IMR-90 (cell line): ENCODE measurements at regions not wholly inside any gene's neighbourhood (a gene's known extent, or its start where the extent isn't known, plus 50 kb on each side); places are given as distances from the start of the nearest gene placed in this dataset.

Source experiments
- ATAC-seq: fragments of 200-7000 bp; cut with Tn5 transposase; 2 replicates; pipeline ENCODE4 v1.9.1; 2020; ENCODE audit warnings: low read depth, mild to moderate bottlenecking, moderate library complexity
- BruUV-seq: library from RNA; stranded (reverse); fragments of 400-500 nt; replicated peaks from 2 replicates; lab custom pipeline; 2021; lab: Mats Ljungman, UMichigan
- CTCF ChIA-PET: fragments of 300-600 bp; formaldehyde crosslinking; extraction: SDS; loops from one replicate; lab custom pipeline; 2021; ENCODE audit warnings: antibody characterized with exemption; lab: Yijun Ruan, JAX
- POLR2A ChIA-PET: fragments of 300-600 bp; sonication (Branson Sonifier 250); formaldehyde crosslinking; loops from one replicate; lab custom pipeline; 2022; ENCODE audit warnings: antibody characterized with exemption; ENCODE audit not compliant: unreplicated experiment; lab: Charles Lee
- DNase-seq: peaks from one replicate; pipeline ENCODE4 v3.0.0; 2013
- H2AFZ ChIP-seq: replicated peaks from 2 replicates; pipeline ENCODE3; 2013; ENCODE audit warnings: low read length, mild to moderate bottlenecking; ENCODE audit not compliant: poor library complexity
- H2AK5ac ChIP-seq: 2 replicates; pipeline ENCODE4 v1.6.1; 2013; ENCODE audit warnings: low read depth, low read length, inconsistent platforms
- H2AK9ac ChIP-seq: replicated peaks from 2 replicates; pipeline ENCODE3; 2013; ENCODE audit warnings: mild to moderate bottlenecking, low read depth, low read length, moderate library complexity; ENCODE audit not compliant: poor library complexity
- H2BK120ac ChIP-seq: 2 replicates; pipeline ENCODE4 v1.6.1; 2013; ENCODE audit warnings: low read depth, low read length, inconsistent platforms
- H2BK15ac ChIP-seq: 3 replicates; pipeline ENCODE4 v1.6.1; 2013; ENCODE audit warnings: low read depth, low read length, inconsistent platforms
- H2BK20ac ChIP-seq: 2 replicates; pipeline ENCODE4 v1.6.1; 2013; ENCODE audit warnings: low read depth, mild to moderate bottlenecking, inconsistent platforms, low read length, moderate library complexity
- H2BK5ac ChIP-seq: 2 replicates; pipeline ENCODE4 v1.6.1; 2013; ENCODE audit warnings: mild to moderate bottlenecking, low read depth, low read length, inconsistent platforms; ENCODE audit not compliant: poor library complexity, severe bottlenecking
- H3K14ac ChIP-seq: replicated peaks from 2 replicates; pipeline ENCODE4 v1.6.1; 2013; ENCODE audit warnings: low read depth, low read length, inconsistent platforms
- H3K18ac ChIP-seq: 2 replicates; pipeline ENCODE4 v1.6.1; 2013; ENCODE audit warnings: low read depth, low read length, control low read depth
- H3K23ac ChIP-seq: 2 replicates; pipeline ENCODE4 v1.6.1; 2013; ENCODE audit warnings: low read depth, low read length, inconsistent platforms
- H3K27ac ChIP-seq: 2 replicates; pipeline ENCODE4 v1.5.1; 2013; ENCODE audit warnings: mild to moderate bottlenecking, control low read depth, low read length; ENCODE audit not compliant: insufficient read depth
- H3K27me3 ChIP-seq: 2 replicates; pipeline ENCODE4 v1.6.1; 2013; ENCODE audit warnings: low read length; ENCODE audit not compliant: control insufficient read depth, insufficient read depth
- H3K36me3 ChIP-seq: 2 replicates; pipeline ENCODE4 v1.6.1; 2013; ENCODE audit warnings: low read length, mixed read lengths; ENCODE audit not compliant: control insufficient read depth, insufficient read depth
- H3K4ac ChIP-seq: 2 replicates; pipeline ENCODE4 v1.6.1; 2013; ENCODE audit warnings: low read depth, low read length, inconsistent platforms
- H3K4me1 ChIP-seq: 2 replicates; pipeline ENCODE4 v1.6.1; 2013; ENCODE audit warnings: low read length, mixed read lengths; ENCODE audit not compliant: control insufficient read depth, insufficient read depth
- H3K4me2 ChIP-seq: 2 replicates; pipeline ENCODE4 v1.6.1; 2013; ENCODE audit warnings: low read depth, mild to moderate bottlenecking, control low read depth, low read length, moderate library complexity
- H3K4me3 ChIP-seq: 2 replicates; pipeline ENCODE4 v1.5.1; 2013; ENCODE audit warnings: low read depth, mild to moderate bottlenecking, control low read depth, low read length, moderate library complexity; ENCODE audit not compliant: insufficient read depth
- H3K56ac ChIP-seq: 2 replicates; pipeline ENCODE4 v1.6.1; 2013; ENCODE audit warnings: low read length, inconsistent platforms; ENCODE audit not compliant: insufficient read depth; ENCODE audit errors: extremely low read depth
- H3K79me1 ChIP-seq, 2 experiments: 2 replicates each; pipeline ENCODE4 v1.6.1; 2013; ENCODE audit warnings: low read length in 2 of 2, inconsistent platforms in 1 of 2, low read depth in 1 of 2
- H3K9ac ChIP-seq: 2 replicates; pipeline ENCODE4 v1.6.1; 2013; ENCODE audit warnings: low read depth, low read length, control low read depth
- H3K9me1 ChIP-seq: 2 replicates; pipeline ENCODE4 v1.6.1; 2013; ENCODE audit warnings: low read length, inconsistent platforms; ENCODE audit not compliant: insufficient read depth
- H3K9me3 ChIP-seq: 2 replicates; pipeline ENCODE4 v1.6.1; 2013; ENCODE audit warnings: low read length; ENCODE audit not compliant: control insufficient read depth, insufficient read depth
- H4K20me1 ChIP-seq: 2 replicates; pipeline ENCODE4 v1.6.1; 2013; ENCODE audit warnings: low read length, inconsistent platforms; ENCODE audit not compliant: insufficient read depth
- H4K5ac ChIP-seq: 2 replicates; pipeline ENCODE4 v1.6.1; 2013; ENCODE audit warnings: mild to moderate bottlenecking, low read depth, low read length, control low read depth
- H4K8ac ChIP-seq, 2 experiments: 2 replicates each; pipeline ENCODE4 v1.6.1; 2013; ENCODE audit warnings: low read depth in 2 of 2, low read length in 2 of 2, control low read depth in 1 of 2, inconsistent platforms in 1 of 2
- H4K91ac ChIP-seq: 2 replicates; pipeline ENCODE4 v1.6.1; 2013; ENCODE audit warnings: low read depth, low read length, inconsistent platforms; ENCODE audit not compliant: insufficient read depth
- BHLHE40 ChIP-seq: fragments of 150-350 bp; IDR thresholded peaks from 2 replicates; pipeline ENCODE4 v1.6.1; 2016; ENCODE audit warnings: mild to moderate bottlenecking, low read depth, low read length
- CEBPB ChIP-seq: IDR thresholded peaks from 2 replicates; pipeline ENCODE4 v1.6.1; 2012; ENCODE audit warnings: low read depth, low read length, improper control_type of control experiment
- CHD1 ChIP-seq: IDR thresholded peaks from 2 replicates; pipeline ENCODE4 v1.6.1; 2012; ENCODE audit warnings: low read depth, low read length, improper control_type of control experiment
- FOS ChIP-seq: fragments of 150-350 bp; IDR thresholded peaks from 2 replicates; pipeline ENCODE4 v1.6.1; 2016; ENCODE audit warnings: low read depth, low read length
- MAZ ChIP-seq: IDR thresholded peaks from 2 replicates; pipeline ENCODE4 v1.6.1; 2012; ENCODE audit warnings: low read depth, mild to moderate bottlenecking, low read length, improper control_type of control experiment, moderate library complexity, borderline replicate concordance
- MXI1 ChIP-seq: IDR thresholded peaks from 2 replicates; pipeline ENCODE4 v1.6.1; 2012; ENCODE audit warnings: low read depth, mild to moderate bottlenecking, low read length, moderate library complexity, borderline replicate concordance
- NFE2L2 ChIP-seq: fragments of 150-350 bp; IDR thresholded peaks from 2 replicates; pipeline ENCODE4 v1.6.1; 2016; ENCODE audit warnings: low read depth, mild to moderate bottlenecking, low read length
- POLR2A ChIP-seq: IDR thresholded peaks from 2 replicates; pipeline ENCODE4 v1.6.1; 2012; ENCODE audit warnings: mild to moderate bottlenecking, low read depth, low read length
- RAD21 ChIP-seq: IDR thresholded peaks from 2 replicates; pipeline ENCODE4 v1.6.1; 2012; ENCODE audit warnings: low read length, improper control_type of control experiment
- RCOR1 ChIP-seq: IDR thresholded peaks from 2 replicates; pipeline ENCODE4 v1.6.1; 2012; ENCODE audit warnings: mild to moderate bottlenecking, low read length, improper control_type of control experiment; ENCODE audit not compliant: insufficient replicate concordance
- RFX5 ChIP-seq: IDR thresholded peaks from 2 replicates; pipeline ENCODE4 v1.8.0; 2012; ENCODE audit warnings: low read depth, mild to moderate bottlenecking, low read length, moderate library complexity
- SMC3 ChIP-seq: fragments of 150-350 bp; IDR thresholded peaks from 2 replicates; pipeline ENCODE4 v1.6.1; 2016; ENCODE audit warnings: low read depth, mild to moderate bottlenecking, antibody characterized with exemption, low read length, moderate library complexity
- WGBS, 2 experiments: methylation state at CpG; one replicate each; pipeline versions ENCODE4 v1.1.5 to v1.1.7; 2013; ENCODE audit warnings: missing lambda C conversion rate in 2 of 2; ENCODE audit not compliant: insufficient read length in 1 of 2; ENCODE audit errors: extremely low coverage in 2 of 2; 5-methylcytosine and 5-hydroxymethylcytosine counted together
- dilution Hi-C: fragments of 300-500 bp; cut with HindIII; formaldehyde crosslinking; loops from one replicate; pipeline ENCODE4 v1.14.3; 2018; ENCODE audit warnings: low sequenced_read_pairs; ENCODE audit not compliant: unreplicated experiment
- in situ Hi-C: fragments of 300-500 bp; cut with MboI; formaldehyde crosslinking; loops from 3 replicates; pipeline ENCODE4 v1.14.3; 2019; ENCODE audit warnings: low sequenced_read_pairs, inconsistent platforms, mixed read lengths
- intact Hi-C: fragments of 100-400 bp; cut with micrococcal nuclease; formaldehyde crosslinking; loops from 2 replicates; pipeline ENCODE4 v1.10.0; 2022
- TF ChIP-seq, protein P1 (sequence below): fragments of 150-350 bp; IDR thresholded peaks from 2 replicates; pipeline ENCODE4 v1.6.1; 2017; ENCODE audit warnings: mild to moderate bottlenecking, antibody characterized with exemption, low read length, low read depth
- TF ChIP-seq, protein P2 (sequence below): fragments of 150-350 bp; IDR thresholded peaks from 2 replicates; pipeline ENCODE4 v1.6.1; 2016; ENCODE audit warnings: low read depth, mild to moderate bottlenecking, low read length, moderate library complexity, borderline replicate concordance

DNA sequence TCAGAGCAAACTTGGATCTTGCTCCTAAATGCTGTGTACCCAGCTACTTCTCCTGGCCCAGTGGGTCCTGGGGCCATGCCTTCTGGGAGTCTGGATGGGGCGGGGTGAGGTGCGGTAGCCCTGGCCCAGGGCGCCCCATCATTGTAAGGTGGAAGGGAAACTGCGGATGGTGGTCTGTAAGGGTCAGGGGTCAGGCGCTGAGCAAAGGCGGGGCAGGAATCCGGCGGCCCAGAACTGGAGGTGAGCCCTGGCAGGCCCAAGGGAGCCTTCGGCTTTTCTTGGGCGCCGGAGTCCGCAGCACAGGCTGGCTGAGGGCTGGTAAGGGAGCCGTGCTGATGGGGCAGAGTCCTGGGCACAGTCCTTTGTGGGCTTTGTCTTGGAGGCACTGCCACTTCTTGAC is 66.5 kb upstream of the CTBP2 start:
- DNase-seq = no peak
- 95% methylated on average over 10 of the region's 13 CpGs; no CpG with 5 or more reads in 1 of the 2 experiments for WGBS, 2 experiments
- H4K91ac ChIP-seq = no peak overlapping the region
- H3K56ac ChIP-seq = no peak overlapping the region
- TF ChIP-seq MAZ (no peak), RAD21 (no peak), CHD1 (no peak), POLR2A (no peak), BHLHE40 (no peak), NFE2L2 (no peak), RFX5 (no peak), CEBPB (no peak), FOS (no peak), MXI1 (no peak), SMC3 (no peak), RCOR1 (no peak)
- TF ChIP-seq, protein P1, sequence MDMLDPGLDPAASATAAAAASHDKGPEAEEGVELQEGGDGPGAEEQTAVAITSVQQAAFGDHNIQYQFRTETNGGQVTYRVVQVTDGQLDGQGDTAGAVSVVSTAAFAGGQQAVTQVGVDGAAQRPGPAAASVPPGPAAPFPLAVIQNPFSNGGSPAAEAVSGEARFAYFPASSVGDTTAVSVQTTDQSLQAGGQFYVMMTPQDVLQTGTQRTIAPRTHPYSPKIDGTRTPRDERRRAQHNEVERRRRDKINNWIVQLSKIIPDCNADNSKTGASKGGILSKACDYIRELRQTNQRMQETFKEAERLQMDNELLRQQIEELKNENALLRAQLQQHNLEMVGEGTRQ = no peak
- TF ChIP-seq, protein P2, sequence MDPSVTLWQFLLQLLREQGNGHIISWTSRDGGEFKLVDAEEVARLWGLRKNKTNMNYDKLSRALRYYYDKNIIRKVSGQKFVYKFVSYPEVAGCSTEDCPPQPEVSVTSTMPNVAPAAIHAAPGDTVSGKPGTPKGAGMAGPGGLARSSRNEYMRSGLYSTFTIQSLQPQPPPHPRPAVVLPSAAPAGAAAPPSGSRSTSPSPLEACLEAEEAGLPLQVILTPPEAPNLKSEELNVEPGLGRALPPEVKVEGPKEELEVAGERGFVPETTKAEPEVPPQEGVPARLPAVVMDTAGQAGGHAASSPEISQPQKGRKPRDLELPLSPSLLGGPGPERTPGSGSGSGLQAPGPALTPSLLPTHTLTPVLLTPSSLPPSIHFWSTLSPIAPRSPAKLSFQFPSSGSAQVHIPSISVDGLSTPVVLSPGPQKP = no peak
- ChIA-PET POLR2A (no interaction called here), CTCF (no interaction called here)
- H2AFZ ChIP-seq = no peak overlapping the region
- peaks cover 0 to 2% of the 10 kb centered on the region in 2 experiments; a peak in 2 of 4 replicates for H3K79me1 ChIP-seq
- no TSS peak for BruUV-seq
- no peak overlapping the region for H2BK15ac ChIP-seq
- no peak overlapping the region for H4K8ac ChIP-seq
- no peak overlapping the region for H3K18ac ChIP-seq
- H2BK5ac ChIP-seq = no peak overlapping the region
- H3K14ac ChIP-seq = no peak overlapping the region
- no peak overlapping the region for H3K4ac ChIP-seq
- H3K4me3 ChIP-seq = no peak overlapping the region
- no peak overlapping the region for H2AK9ac ChIP-seq
- peaks cover 6% of the 10 kb centered on the region; the same call in 1 of the 2 replicates for H3K27me3 ChIP-seq
- H3K9me1 ChIP-seq = peaks cover 8% of the 10 kb centered on the region
- in situ Hi-C loops (no loop called here), dilution Hi-C loops (no loop called here), intact Hi-C loops (no loop called here)
- H3K9me3 ChIP-seq = no peaks in the 10 kb centered on the region
- no peak overlapping the region for H4K5ac ChIP-seq
- H3K27ac ChIP-seq = no peak overlapping the region
- H2AK5ac ChIP-seq = 0 out of 2 replicates have a peak overlapping the region, but pooled peaks have one; percentile 49
- no peak overlapping the region for H2BK20ac ChIP-seq
- no peak overlapping the region for H3K23ac ChIP-seq
- H3K9ac ChIP-seq = no peak overlapping the region
- ATAC-seq = no peak
- H3K36me3 ChIP-seq = no peaks in the 10 kb centered on the region
- H2BK120ac ChIP-seq = no peak overlapping the region
- peaks cover 6% of the 10 kb centered on the region for H3K4me1 ChIP-seq
- no peak overlapping the region for H3K4me2 ChIP-seq
- H4K20me1 ChIP-seq = no peaks in the 10 kb centered on the region
